NCI-H1105 (cell line): ENCODE measurements at regions not wholly inside any gene's neighbourhood (a gene's known extent, or its start where the extent isn't known, plus 50 kb on each side); places are given as distances from the start of the nearest gene placed in this dataset.
A peak's percentile ranks its signal among the peaks of the same experiment; 100 is the strongest.
"Not testable (repeated sequence)": the region's sequence is repeated elsewhere in the genome, so short reads cannot be mapped to it uniquely, and the experiment has no call there.

ENCODE experiments used
- DNase-seq: peaks from one replicate; lab custom pipeline; 2025; lab: John Stamatoyannopoulos, UW

GRCh38 chrX:96204928-96205327 lies 479.7 kb upstream of the DIAPH2 start:
- no peak for DNase-seq

GRCh38 chrX:96211953-96212352 lies 472.7 kb upstream of the DIAPH2 start:
- DNase-seq = no peak

GRCh38 chrX:96214681-96215080 lies 470.0 kb upstream of the DIAPH2 start:
- DNase-seq = not testable (repeated sequence)

- no peak for DNase-seq
Measured at GRCh38 chrX:96224279-96224678, 460.4 kb upstream of the DIAPH2 start.

- peak; percentile 4 for DNase-seq
Measured at GRCh38 chrX:96244955-96245354, 439.7 kb upstream of the DIAPH2 start.

GRCh38 chrX:96246436-96246835 lies 438.2 kb upstream of the DIAPH2 start:
- DNase-seq = no peak
